HepG2 (cell line): ENCODE measurements at regions not wholly inside any gene's neighbourhood (a gene's known extent, or its start where the extent isn't known, plus 50 kb on each side); places are given as distances from the start of the nearest gene placed in this dataset.

Source experiments
- ATAC-seq: fragments of 200-7000 bp; cut with Tn5 transposase; 3 replicates; pipeline ENCODE4 v1.9.1; 2020; ENCODE audit warnings: mild to moderate bottlenecking, moderate library complexity
- BruUV-seq: library from RNA; stranded (reverse); fragments of 400-500 nt; replicated peaks from 2 replicates; lab custom pipeline; 2021; lab: Mats Ljungman, UMichigan
- CTCF ChIA-PET: fragments of 300-600 bp; formaldehyde crosslinking; extraction: SDS; loops from one replicate; lab custom pipeline; 2021; ENCODE audit warnings: low total read pairs, inconsistent platforms, low intra/inter-chr PET ratio; lab: Yijun Ruan, JAX
- POLR2A ChIA-PET: fragments of 350-600 bp; sonication (Branson Sonifier 250); formaldehyde crosslinking; loops from one replicate; lab custom pipeline; 2020; ENCODE audit warnings: antibody characterized with exemption, inconsistent platforms; lab: Yijun Ruan, JAX
- DNase-seq: peaks from one replicate; pipeline ENCODE4 v3.0.0-alpha.2; 2015; ENCODE audit warnings: low spot score
- FAIRE-seq: peaks from 3 replicates; lab custom pipeline; 2011; peaks lifted over from hg19 to GRCh38; lab: Jason Lieb, UNC
- H2AFZ ChIP-seq: one replicate; pipeline ENCODE4 v1.6.1; 2011; ENCODE audit warnings: low read length, inconsistent platforms
- H3K27ac ChIP-seq: fragments of 300-600 bp; 3 replicates; pipeline ENCODE4 v1.8.0; 2011; ENCODE audit warnings: mixed run types, mild to moderate bottlenecking, mixed read lengths, low read length, inconsistent platforms; ENCODE audit not compliant: insufficient read depth; ENCODE audit errors: extremely low read length
- H3K27me3 ChIP-seq, 2 experiments: fragments of 200-600 bp in 1 of 2; 2 replicates in 1 of 2; 3 replicates in 1 of 2; pipeline versions ENCODE4 v1.6.0 to v1.8.0; 2011; ENCODE audit warnings: low read length in 2 of 2, mild to moderate bottlenecking in 2 of 2, moderate library complexity in 2 of 2, inconsistent platforms in 1 of 2; ENCODE audit not compliant: insufficient read depth in 2 of 2, control insufficient read depth in 1 of 2
- H3K36me3 ChIP-seq, 2 experiments: fragments of 200-600 bp in 1 of 2; replicated peaks in 1 of 2; 2 replicates in 1 of 2; 3 replicates in 1 of 2; pipeline versions ENCODE4 v1.5.1 to v1.8.0; 2011; ENCODE audit warnings: low read length in 2 of 2, inconsistent platforms in 1 of 2; ENCODE audit not compliant: insufficient read depth in 2 of 2, control insufficient read depth in 1 of 2
- H3K4me1 ChIP-seq: 2 replicates; pipeline ENCODE4 v1.5.1; 2012; ENCODE audit warnings: low read length, inconsistent platforms; ENCODE audit not compliant: insufficient read depth
- H3K4me2 ChIP-seq: 2 replicates; pipeline ENCODE4 v1.6.0; 2011; ENCODE audit warnings: low read depth, low read length, inconsistent platforms
- H3K4me3 ChIP-seq, 3 experiments: fragments of 200-600 bp in 1 of 3; sonication (generic), shearing (Covaris generic) in 1 of 3; replicated peaks in 1 of 3; 2 replicates each; pipeline ENCODE4 v1.5.1; 2011 to 2016; ENCODE audit warnings: low read length in 3 of 3, inconsistent platforms in 2 of 3, low read depth in 2 of 3, mild to moderate bottlenecking in 2 of 3, control low read depth in 1 of 3, mixed read lengths in 1 of 3; ENCODE audit not compliant: insufficient read depth in 1 of 3
- H3K79me2 ChIP-seq: one replicate; pipeline ENCODE4 v1.6.1; 2011; ENCODE audit warnings: low read length, inconsistent platforms; ENCODE audit not compliant: insufficient read depth
- H3K9ac ChIP-seq: 2 replicates; pipeline ENCODE4 v1.6.0; 2011; ENCODE audit warnings: mild to moderate bottlenecking, low read depth, low read length, inconsistent platforms; ENCODE audit not compliant: insufficient read depth
- H3K9me3 ChIP-seq: 2 replicates; pipeline ENCODE4 v1.5.1; 2012; ENCODE audit warnings: mild to moderate bottlenecking, low read length
- H4K20me1 ChIP-seq: 2 replicates; pipeline ENCODE4 v1.6.0; 2011; ENCODE audit warnings: inconsistent platforms, mild to moderate bottlenecking, low read length, moderate library complexity; ENCODE audit not compliant: insufficient read depth
- CHD2 ChIP-seq: IDR thresholded peaks from 2 replicates; pipeline ENCODE4 v1.6.1; 2011; ENCODE audit warnings: low read depth, low read length, improper control_type of control experiment
- CREB1 ChIP-seq, 2 experiments: fragments of 450-650 bp in 1 of 2; IDR thresholded peaks; 2 replicates each; pipeline ENCODE4 v1.6.1; 2016 to 2017; ENCODE audit warnings: control low read depth in 1 of 2, mild to moderate bottlenecking in 1 of 2, missing compliant biosample characterization in 1 of 2, missing genetic modification characterization in 1 of 2
- GPN1 ChIP-seq: sonication (generic); formaldehyde crosslinking; IDR thresholded peaks from 2 replicates; pipeline ENCODE4 v1.5.1; 2020; ENCODE audit warnings: missing genetic modification reagents, borderline replicate concordance
- KAT2B ChIP-seq: fragments of 150-350 bp; IDR thresholded peaks from 2 replicates; pipeline ENCODE4 v1.6.1; 2014; ENCODE audit warnings: low read depth, low read length, borderline replicate concordance
- MEIS1 ChIP-seq: sonication (generic); formaldehyde crosslinking; IDR thresholded peaks from 2 replicates; pipeline ENCODE4 v1.9.0; 2021; ENCODE audit warnings: mild to moderate bottlenecking, missing genetic modification reagents, moderate library complexity, borderline replicate concordance
- MIER2 ChIP-seq: IDR thresholded peaks from 2 replicates; pipeline ENCODE4 v1.6.1; 2016; ENCODE audit warnings: missing biosample characterization, missing genetic modification reagents
- NFIC ChIP-seq: IDR thresholded peaks from 2 replicates; pipeline ENCODE4 v1.6.1; 2012; ENCODE audit warnings: mild to moderate bottlenecking, low read length, inconsistent platforms
- PHF21A ChIP-seq: sonication (generic); formaldehyde crosslinking; IDR thresholded peaks from 2 replicates; pipeline ENCODE4 v1.5.0; 2020; ENCODE audit warnings: mild to moderate bottlenecking, missing genetic modification reagents
- PHF8 ChIP-seq: sonication (generic); formaldehyde crosslinking; IDR thresholded peaks from 2 replicates; pipeline ENCODE4 v1.5.0; 2020; ENCODE audit warnings: missing genetic modification reagents
- POLR2AphosphoS5 ChIP-seq: IDR thresholded peaks from 2 replicates; pipeline ENCODE4 v1.6.1; 2012; ENCODE audit warnings: low read depth, low read length
- TBP ChIP-seq: sonication (generic); formaldehyde crosslinking; IDR thresholded peaks from 2 replicates; pipeline ENCODE4 v1.5.0; 2020; ENCODE audit warnings: missing genetic modification reagents
- THYN1 ChIP-seq: sonication (generic); formaldehyde crosslinking; IDR thresholded peaks from 2 replicates; pipeline ENCODE4 v1.8.1; 2023; ENCODE audit warnings: low read depth, mild to moderate bottlenecking, moderate library complexity, missing genetic modification reagents, borderline replicate concordance
- ZBTB20 ChIP-seq: sonication (generic); formaldehyde crosslinking; IDR thresholded peaks from 2 replicates; pipeline ENCODE4 v1.8.1; 2023; ENCODE audit warnings: missing genetic modification reagents, low read depth, mild to moderate bottlenecking, borderline replicate concordance
- ZFYVE20 ChIP-seq: sonication (generic); formaldehyde crosslinking; IDR thresholded peaks from 2 replicates; pipeline ENCODE4 v1.8.0; 2023; ENCODE audit warnings: low read depth, mild to moderate bottlenecking, moderate library complexity, missing genetic modification reagents, borderline replicate concordance
- ZNF17 ChIP-seq: sonication (generic); formaldehyde crosslinking; IDR thresholded peaks from 2 replicates; pipeline ENCODE4 v1.5.0; 2020; ENCODE audit warnings: mild to moderate bottlenecking, missing genetic modification reagents
- ZNF572 ChIP-seq: sonication (generic); formaldehyde crosslinking; IDR thresholded peaks from 2 replicates; pipeline ENCODE4 v1.5.1; 2020; ENCODE audit warnings: mild to moderate bottlenecking, missing genetic modification reagents
- ZNF615 ChIP-seq: sonication (generic); formaldehyde crosslinking; IDR thresholded peaks from 2 replicates; pipeline ENCODE4 v1.5.0; 2020; ENCODE audit warnings: mild to moderate bottlenecking, missing genetic modification reagents, borderline replicate concordance
- ZNF75D ChIP-seq: sonication (generic); formaldehyde crosslinking; IDR thresholded peaks from 2 replicates; pipeline ENCODE4 v1.8.1; 2023; ENCODE audit warnings: missing genetic modification reagents, mild to moderate bottlenecking, borderline replicate concordance
- ZNF850 ChIP-seq: sonication (generic); formaldehyde crosslinking; conservative IDR thresholded peaks from 2 replicates; pipeline ENCODE4 v1.9.0; 2021; ENCODE audit warnings: mild to moderate bottlenecking, missing genetic modification reagents
- WGBS: methylation state at CpG from one replicate; pipeline ENCODE4 v1.1.6; 2017; ENCODE audit warnings: low lambda C conversion rate; 5-methylcytosine and 5-hydroxymethylcytosine counted together
- in situ Hi-C: cut with HindIII; loops from 2 replicates; pipeline ENCODE4 v1.10.0; 2017; ENCODE audit warnings: low pct_unique_long_range_greater_than_20kb; ENCODE audit not compliant: extremely low pct_ligation_motif_present
- intact Hi-C: fragments of 100-400 bp; cut with micrococcal nuclease; formaldehyde crosslinking; loops from one replicate; pipeline ENCODE4 v1.10.0; 2022; ENCODE audit not compliant: unreplicated experiment
- TF ChIP-seq, protein P1 (sequence below): sonication (generic); formaldehyde crosslinking; IDR thresholded peaks from 2 replicates; pipeline ENCODE4 v1.4.0; 2020; ENCODE audit warnings: missing genetic modification reagents, mild to moderate bottlenecking, borderline replicate concordance
- TF ChIP-seq, protein P2 (sequence below): sonication (generic); formaldehyde crosslinking; IDR thresholded peaks from 2 replicates; pipeline ENCODE4 v1.5.0; 2020; ENCODE audit warnings: missing genetic modification reagents, mild to moderate bottlenecking, borderline replicate concordance
- TF ChIP-seq, protein P3 (sequence below): sonication (generic); formaldehyde crosslinking; IDR thresholded peaks from 2 replicates; pipeline ENCODE4 v1.4.0; 2020; ENCODE audit warnings: missing genetic modification reagents

DNA sequence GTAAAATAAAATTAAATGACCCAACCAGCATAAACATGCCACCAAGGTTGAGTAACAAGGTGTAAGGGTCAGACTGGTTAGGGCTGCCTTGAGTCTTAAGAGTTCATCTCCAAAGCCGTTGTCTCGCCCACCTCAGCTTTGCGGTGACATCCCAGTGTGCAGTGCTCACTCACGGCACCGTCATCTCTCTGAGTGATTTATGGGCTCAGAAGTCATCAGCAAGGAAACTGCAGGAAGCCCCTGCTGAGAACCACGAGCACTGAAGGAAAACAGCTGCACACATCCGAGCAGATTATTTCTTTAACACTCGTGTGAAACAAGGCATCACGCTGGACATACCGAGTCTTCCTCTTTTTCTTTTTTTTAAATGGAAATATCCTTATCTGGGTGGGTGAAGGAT is 411.1 kb downstream of the TRIML1 start (continued):
- no peak for TF ChIP-seq KAT2B
- TF ChIP-seq TBP (CRISPR knock-in tag): no peak
- TF ChIP-seq ZNF17 (CRISPR knock-in tag): no peak
- TF ChIP-seq CHD2: no peak
- TF ChIP-seq, protein P1, sequence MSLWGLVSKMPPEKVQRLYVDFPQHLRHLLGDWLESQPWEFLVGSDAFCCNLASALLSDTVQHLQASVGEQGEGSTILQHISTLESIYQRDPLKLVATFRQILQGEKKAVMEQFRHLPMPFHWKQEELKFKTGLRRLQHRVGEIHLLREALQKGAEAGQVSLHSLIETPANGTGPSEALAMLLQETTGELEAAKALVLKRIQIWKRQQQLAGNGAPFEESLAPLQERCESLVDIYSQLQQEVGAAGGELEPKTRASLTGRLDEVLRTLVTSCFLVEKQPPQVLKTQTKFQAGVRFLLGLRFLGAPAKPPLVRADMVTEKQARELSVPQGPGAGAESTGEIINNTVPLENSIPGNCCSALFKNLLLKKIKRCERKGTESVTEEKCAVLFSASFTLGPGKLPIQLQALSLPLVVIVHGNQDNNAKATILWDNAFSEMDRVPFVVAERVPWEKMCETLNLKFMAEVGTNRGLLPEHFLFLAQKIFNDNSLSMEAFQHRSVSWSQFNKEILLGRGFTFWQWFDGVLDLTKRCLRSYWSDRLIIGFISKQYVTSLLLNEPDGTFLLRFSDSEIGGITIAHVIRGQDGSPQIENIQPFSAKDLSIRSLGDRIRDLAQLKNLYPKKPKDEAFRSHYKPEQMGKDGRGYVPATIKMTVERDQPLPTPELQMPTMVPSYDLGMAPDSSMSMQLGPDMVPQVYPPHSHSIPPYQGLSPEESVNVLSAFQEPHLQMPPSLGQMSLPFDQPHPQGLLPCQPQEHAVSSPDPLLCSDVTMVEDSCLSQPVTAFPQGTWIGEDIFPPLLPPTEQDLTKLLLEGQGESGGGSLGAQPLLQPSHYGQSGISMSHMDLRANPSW (CRISPR knock-in tag): no peak
- TF ChIP-seq THYN1 (CRISPR knock-in tag): no peak
- TF ChIP-seq NFIC: no peak
- TF ChIP-seq PHF21A (CRISPR knock-in tag): no peak
- no peak for TF ChIP-seq POLR2AphosphoS5
- no peak for TF ChIP-seq MEIS1 (CRISPR knock-in tag)
- TF ChIP-seq ZNF850 (CRISPR knock-in tag): no peak
- TF ChIP-seq, protein P2, sequence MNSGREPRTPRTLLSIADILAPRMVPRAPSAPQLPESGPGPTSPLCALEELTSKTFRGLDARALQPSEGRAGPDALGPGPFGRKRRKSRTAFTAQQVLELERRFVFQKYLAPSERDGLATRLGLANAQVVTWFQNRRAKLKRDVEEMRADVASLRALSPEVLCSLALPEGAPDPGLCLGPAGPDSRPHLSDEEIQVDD: no peak

DNA sequence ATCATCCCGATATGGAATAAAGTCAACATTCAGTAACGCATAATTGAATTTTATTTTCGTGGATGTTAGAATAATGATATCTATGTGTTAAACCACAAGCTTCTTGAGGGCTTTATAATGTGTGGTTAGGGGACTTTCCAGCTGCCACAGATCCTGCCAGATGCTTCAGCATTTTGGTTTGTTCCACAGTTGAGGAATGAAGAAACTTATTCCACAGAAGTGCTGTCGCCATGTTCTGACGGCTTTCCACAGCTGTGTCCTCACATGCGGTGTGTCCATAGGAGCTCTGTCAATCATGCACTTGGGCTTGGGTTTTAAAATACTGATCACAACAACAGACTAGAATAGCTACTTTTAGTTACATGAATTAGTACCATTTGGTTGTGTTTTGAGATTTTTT is 411.9 kb downstream of the TRIML1 start:
- ATAC-seq (no peak), FAIRE-seq (no peak), DNase-seq (no peak)
- no peaks in the 10 kb centered on the region for H3K79me2 ChIP-seq
- POLR2A ChIA-PET: no interaction called here
- no peaks in the 10 kb centered on the region for H4K20me1 ChIP-seq
- no peaks in the 10 kb centered on the region for H3K27me3 ChIP-seq
- H3K4me3 ChIP-seq: no peak overlapping the region
- no peak overlapping the region for H3K4me2 ChIP-seq
- intact Hi-C loops (no loop called here), in situ Hi-C loops (no loop called here)
- WGBS: 62% methylated on average over 6 of the region's 6 CpGs
- no peak overlapping the region for H3K9ac ChIP-seq
- H3K27ac ChIP-seq: no peak overlapping the region
- no peaks in the 10 kb centered on the region for H3K9me3 ChIP-seq
- H3K4me1 ChIP-seq: 0 out of 2 replicates have a peak, but pooled peaks cover 2% of the 10 kb centered on the region
- H2AFZ ChIP-seq: no peak overlapping the region
- BruUV-seq: no TSS peak
- CTCF ChIA-PET: no interaction called here
- no peaks in the 10 kb centered on the region for H3K36me3 ChIP-seq
- TF ChIP-seq, protein P2: no peak
- no peak for TF ChIP-seq MIER2 (CRISPR knock-in tag)
- TF ChIP-seq, protein P3, sequence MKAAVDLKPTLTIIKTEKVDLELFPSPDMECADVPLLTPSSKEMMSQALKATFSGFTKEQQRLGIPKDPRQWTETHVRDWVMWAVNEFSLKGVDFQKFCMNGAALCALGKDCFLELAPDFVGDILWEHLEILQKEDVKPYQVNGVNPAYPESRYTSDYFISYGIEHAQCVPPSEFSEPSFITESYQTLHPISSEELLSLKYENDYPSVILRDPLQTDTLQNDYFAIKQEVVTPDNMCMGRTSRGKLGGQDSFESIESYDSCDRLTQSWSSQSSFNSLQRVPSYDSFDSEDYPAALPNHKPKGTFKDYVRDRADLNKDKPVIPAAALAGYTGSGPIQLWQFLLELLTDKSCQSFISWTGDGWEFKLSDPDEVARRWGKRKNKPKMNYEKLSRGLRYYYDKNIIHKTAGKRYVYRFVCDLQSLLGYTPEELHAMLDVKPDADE (CRISPR knock-in tag): no peak
- no peak for TF ChIP-seq THYN1 (CRISPR knock-in tag)
- no peak for TF ChIP-seq PHF8 (CRISPR knock-in tag)
- no peak for TF ChIP-seq CREB1 (IDR thresholded peaks at IDR 0.05)
- TF ChIP-seq CREB1 (CRISPR knock-in tag; IDR thresholded peaks at IDR 0.05): no peak
- TF ChIP-seq ZNF572 (CRISPR knock-in tag): no peak
- no peak for TF ChIP-seq ZNF75D (CRISPR knock-in tag)
- no peak for TF ChIP-seq ZNF615
- no peak for TF ChIP-seq ZFYVE20 (CRISPR knock-in tag)
- TF ChIP-seq ZBTB20 (CRISPR knock-in tag): no peak
- no peak for TF ChIP-seq GPN1
